H1 (cell line): ENCODE measurements at regions not wholly inside any gene's neighbourhood (a gene's known extent, or its start where the extent isn't known, plus 50 kb on each side); places are given as distances from the start of the nearest gene placed in this dataset.

ENCODE experiments used
- CTCF ChIA-PET: fragments of 300-600 bp; sonication (Branson Sonifier 250); formaldehyde crosslinking; loops from one replicate; lab custom pipeline; 2021; ENCODE audit not compliant: partially characterized antibody; lab: Charles Lee
- POLR2A ChIA-PET: fragments of 300-600 bp; sonication (Branson Sonifier 250); formaldehyde crosslinking; loops from one replicate; lab custom pipeline; 2021; ENCODE audit warnings: inconsistent platforms; ENCODE audit not compliant: partially characterized antibody; lab: Charles Lee
- DNase-seq, 2 experiments: peaks; one replicate each; pipeline versions ENCODE4 v3.0.0 to v3.0.0-alpha.2; 2010 to 2022; ENCODE audit warnings: low spot score in 2 of 2, low read depth in 1 of 2, mixed read lengths in 1 of 2
- FAIRE-seq: peaks from 2 replicates; lab custom pipeline; 2011; peaks lifted over from hg19 to GRCh38; lab: Jason Lieb, UNC
- H2AFZ ChIP-seq: 2 replicates; pipeline ENCODE4 v1.8.1; 2012; ENCODE audit warnings: low read length, inconsistent platforms
- H2AK5ac ChIP-seq: 2 replicates; pipeline ENCODE4 v1.6.1; 2013; ENCODE audit warnings: low read depth, low read length
- H2BK120ac ChIP-seq: replicated peaks from 2 replicates; pipeline ENCODE3; 2013; ENCODE audit warnings: low read depth, low read length, inconsistent platforms
- H2BK12ac ChIP-seq: 2 replicates; pipeline ENCODE4 v1.6.1; 2013; ENCODE audit warnings: low read depth, low read length
- H2BK15ac ChIP-seq: 2 replicates; pipeline ENCODE4 v1.6.1; 2013; ENCODE audit warnings: low read length
- H2BK20ac ChIP-seq: 2 replicates; pipeline ENCODE4 v1.6.1; 2013; ENCODE audit warnings: low read length
- H2BK5ac ChIP-seq: 2 replicates; pipeline ENCODE4 v1.6.1; 2013; ENCODE audit warnings: low read depth, low read length
- H3K14ac ChIP-seq: 2 replicates; pipeline ENCODE4 v1.6.1; 2013; ENCODE audit warnings: inconsistent platforms; ENCODE audit not compliant: insufficient read length
- H3K18ac ChIP-seq: 2 replicates; pipeline ENCODE4 v1.6.1; 2013; ENCODE audit warnings: low read length; ENCODE audit errors: extremely low read depth
- H3K23ac ChIP-seq: 2 replicates; pipeline ENCODE4 v1.6.1; 2013; ENCODE audit warnings: inconsistent platforms; ENCODE audit not compliant: insufficient read length
- H3K23me2 ChIP-seq: 2 replicates; pipeline ENCODE4 v1.6.1; 2013; ENCODE audit warnings: low read depth, low read length
- H3K27ac ChIP-seq: 2 replicates; pipeline ENCODE4 v1.6.1; 2011; ENCODE audit warnings: low read depth, low read length, inconsistent platforms
- H3K27me3 ChIP-seq, 4 experiments: replicated peaks in 1 of 4; 1 replicate in 1 of 4; 2 replicates in 3 of 4; pipeline versions ENCODE4 v1.6.1 to v1.8.1; 2011 to 2013; ENCODE audit warnings: low read length in 3 of 4, mild to moderate bottlenecking in 3 of 4, inconsistent platforms in 2 of 4, mixed read lengths in 2 of 4, moderate library complexity in 1 of 4; ENCODE audit not compliant: control insufficient read depth in 3 of 4, insufficient read depth in 3 of 4; ENCODE audit errors: extremely low read depth in 1 of 4
- H3K36me3 ChIP-seq, 4 experiments: 2 replicates each; pipeline versions ENCODE4 v1.6.1 to v1.8.1; 2011 to 2013; ENCODE audit warnings: mild to moderate bottlenecking in 4 of 4, low read length in 3 of 4, moderate library complexity in 2 of 4, control low read depth in 1 of 4, inconsistent platforms in 1 of 4; ENCODE audit not compliant: insufficient read depth in 4 of 4, control insufficient read depth in 2 of 4
- H3K4ac ChIP-seq: replicated peaks from 2 replicates; pipeline ENCODE3; 2013; ENCODE audit warnings: low read length, low read depth, mixed read lengths, inconsistent platforms; ENCODE audit not compliant: insufficient read length
- H3K4me1 ChIP-seq, 4 experiments: replicated peaks in 1 of 4; 1 replicate in 1 of 4; 2 replicates in 3 of 4; pipeline versions ENCODE4 v1.6.1 to v1.8.1; 2011 to 2013; ENCODE audit warnings: low read length in 3 of 4, inconsistent platforms in 2 of 4, mixed read lengths in 1 of 4; ENCODE audit not compliant: insufficient read depth in 4 of 4, control insufficient read depth in 3 of 4
- H3K4me2 ChIP-seq, 2 experiments: 2 replicates each; pipeline versions ENCODE4 v1.6.1 to v1.8.1; 2011 to 2013; ENCODE audit warnings: low read depth in 2 of 2, low read length in 2 of 2, control low read depth in 1 of 2, inconsistent platforms in 1 of 2, mild to moderate bottlenecking in 1 of 2; ENCODE audit not compliant: insufficient read depth in 1 of 2
- H3K4me3 ChIP-seq, 4 experiments: fragments of 200-600, 300-600 bp in 1 of 4; sonication (generic), shearing (Covaris generic), sonication (Bioruptor Twin) in 1 of 4; 2 replicates each; pipeline versions ENCODE4 v1.5.1 to v1.8.1; 2011 to 2016; ENCODE audit warnings: low read length in 4 of 4, low read depth in 3 of 4, control low read depth in 2 of 4, inconsistent platforms in 2 of 4, mild to moderate bottlenecking in 2 of 4, mixed read lengths in 1 of 4, moderate library complexity in 1 of 4; ENCODE audit not compliant: insufficient read depth in 2 of 4; ENCODE audit errors: extremely low read depth in 1 of 4
- H3K56ac ChIP-seq: replicated peaks from 2 replicates; pipeline ENCODE3; 2013; ENCODE audit warnings: low read depth, mild to moderate bottlenecking, mixed read lengths, low read length, inconsistent platforms; ENCODE audit not compliant: insufficient read length
- H3K79me1 ChIP-seq: 2 replicates; pipeline ENCODE4 v1.6.1; 2013; ENCODE audit warnings: low read depth, low read length, control low read depth
- H3K79me2 ChIP-seq, 2 experiments: 2 replicates each; pipeline versions ENCODE4 v1.6.1 to v1.8.1; 2012 to 2013; ENCODE audit warnings: low read length in 2 of 2, mild to moderate bottlenecking in 2 of 2, inconsistent platforms in 1 of 2; ENCODE audit not compliant: insufficient read depth in 2 of 2, control insufficient read depth in 1 of 2
- H3K9ac ChIP-seq, 4 experiments: replicated peaks in 1 of 4; 1 replicate in 1 of 4; 2 replicates in 3 of 4; pipeline versions ENCODE4 v1.6.1 to v1.8.1; 2011 to 2013; ENCODE audit warnings: low read depth in 3 of 4, low read length in 3 of 4, control low read depth in 2 of 4, mild to moderate bottlenecking in 2 of 4, moderate library complexity in 2 of 4, inconsistent platforms in 1 of 4; ENCODE audit errors: extremely low read depth in 1 of 4
- H3K9me3 ChIP-seq, 2 experiments: 2 replicates each; pipeline versions ENCODE4 v1.6.1 to v1.8.1; 2012 to 2013; ENCODE audit warnings: mild to moderate bottlenecking in 2 of 2, moderate library complexity in 2 of 2, control low read depth in 1 of 2, inconsistent platforms in 1 of 2, low read depth in 1 of 2, low read length in 1 of 2, mixed read lengths in 1 of 2; ENCODE audit not compliant: insufficient read depth in 2 of 2
- H4K20me1 ChIP-seq, 2 experiments: replicated peaks in 1 of 2; 2 replicates each; pipeline versions ENCODE3 to v1.8.1; 2011 to 2013; ENCODE audit warnings: inconsistent platforms in 2 of 2, low read length in 2 of 2, mild to moderate bottlenecking in 1 of 2; ENCODE audit not compliant: insufficient read depth in 2 of 2, control insufficient read depth in 1 of 2
- H4K5ac ChIP-seq: 2 replicates; pipeline ENCODE4 v1.6.1; 2013; ENCODE audit warnings: low read length, low read depth, mixed read lengths, inconsistent platforms; ENCODE audit not compliant: insufficient read length
- H4K8ac ChIP-seq: 2 replicates; pipeline ENCODE4 v1.8.0; 2013; ENCODE audit warnings: mild to moderate bottlenecking, moderate library complexity, low read length, inconsistent platforms; ENCODE audit not compliant: insufficient read depth; ENCODE audit errors: extremely low read depth
- H4K91ac ChIP-seq: replicated peaks from 2 replicates; pipeline ENCODE3; 2013; ENCODE audit warnings: low read length, mixed read lengths, inconsistent platforms; ENCODE audit not compliant: insufficient read length
- BACH1 ChIP-seq: IDR thresholded peaks from 2 replicates; pipeline ENCODE4 v1.6.1; 2012; ENCODE audit warnings: low read length, improper control_type of control experiment
- CREB1 ChIP-seq: IDR thresholded peaks from 2 replicates; pipeline ENCODE4 v1.6.1; 2012; ENCODE audit warnings: inconsistent platforms
- E2F6 ChIP-seq: IDR thresholded peaks from 2 replicates; pipeline ENCODE4 v1.6.1; 2012; ENCODE audit warnings: inconsistent platforms
- EGR1 ChIP-seq: IDR thresholded peaks from 2 replicates; pipeline ENCODE4 v1.6.1; 2011; ENCODE audit warnings: low read depth, low read length, borderline replicate concordance
- EZH2 ChIP-seq: fragments of 200-600 bp; sonication (generic); IDR thresholded peaks from 2 replicates; pipeline ENCODE4 v1.7.1; 2012; ENCODE audit warnings: low read depth, mild to moderate bottlenecking, moderate library complexity, low read length, inconsistent platforms; ENCODE audit not compliant: severe bottlenecking
- RXRA ChIP-seq: IDR thresholded peaks from 2 replicates; pipeline ENCODE4 v1.6.1; 2011; ENCODE audit warnings: low read depth, mild to moderate bottlenecking, low read length, moderate library complexity; ENCODE audit not compliant: insufficient read depth
- SAP30 ChIP-seq: fragments of 300-600 bp; sonication (generic); IDR thresholded peaks from 2 replicates; pipeline ENCODE4 v1.7.1; 2012; ENCODE audit warnings: low read length, moderate library complexity, mild to moderate bottlenecking, inconsistent platforms; ENCODE audit not compliant: insufficient read depth, insufficient replicate concordance
- SUZ12 ChIP-seq: fragments of 200-600 bp; sonication (generic); IDR thresholded peaks from 2 replicates; pipeline ENCODE4 v1.6.1; 2012; ENCODE audit warnings: mild to moderate bottlenecking, inconsistent platforms, low read length, moderate library complexity, mixed read lengths
- TAF7 ChIP-seq: optimal IDR thresholded peaks from 2 replicates; pipeline ENCODE3; 2011; ENCODE audit warnings: low read depth, mild to moderate bottlenecking, inconsistent platforms, low read length, moderate library complexity, borderline replicate concordance
- TBP ChIP-seq: IDR thresholded peaks from 2 replicates; pipeline ENCODE4 v1.6.1; 2011; ENCODE audit warnings: low read depth, low read length, improper control_type of control experiment
- YY1 ChIP-seq: IDR thresholded peaks from 2 replicates; pipeline ENCODE4 v1.6.1; 2011; ENCODE audit warnings: low read depth, mild to moderate bottlenecking, low read length
- WGBS, 2 experiments: shearing (Covaris generic) in 1 of 2; methylation state at CpG; one replicate each; pipeline versions ENCODE4 v1.1.6 to v1.1.7; 2013 to 2015; ENCODE audit warnings: low lambda C conversion rate in 2 of 2, mixed read lengths in 2 of 2, inconsistent platforms in 1 of 2, low coverage in 1 of 2, missing lambda C conversion rate in 1 of 2; ENCODE audit not compliant: insufficient replicate concordance in 2 of 2, insufficient coverage in 1 of 2, insufficient read length in 1 of 2; ENCODE audit errors: extremely low coverage in 1 of 2, missing lambda C conversion rate in 1 of 2; 5-methylcytosine and 5-hydroxymethylcytosine counted together
- TF ChIP-seq, protein P1 (sequence below): IDR thresholded peaks from 2 replicates; pipeline ENCODE4 v1.6.1; 2011; ENCODE audit warnings: low read depth, mild to moderate bottlenecking, low read length; ENCODE audit not compliant: insufficient read depth
- TF ChIP-seq, protein P2 (sequence below): IDR thresholded peaks from 2 replicates; pipeline ENCODE4 v1.6.1; 2011; ENCODE audit warnings: low read length, improper control_type of control experiment

DNA sequence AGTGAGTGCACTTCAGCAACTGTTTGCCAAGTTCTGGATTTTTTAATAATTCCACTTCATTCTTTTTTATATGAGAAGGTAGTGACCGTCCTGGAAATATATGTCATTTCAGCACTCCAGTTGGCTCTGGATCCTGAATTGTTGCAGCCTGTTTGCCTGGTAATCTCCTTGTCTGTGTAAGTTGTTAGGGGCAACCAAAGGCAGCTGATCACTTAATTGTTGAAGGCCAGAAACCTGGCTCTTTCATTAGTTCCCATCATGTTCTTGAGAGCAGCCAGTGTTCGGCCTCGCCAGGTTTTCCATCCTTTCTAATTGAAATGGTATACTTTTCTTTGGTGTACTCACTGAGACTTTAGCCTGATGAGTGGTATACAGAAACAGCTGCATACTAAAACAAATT, 168.6 kb downstream of the SOX2 start:
- no peak for DNase-seq

More for the DNA sequence above, 168.6 kb downstream of the SOX2 start:
- 95% methylated on average over 3 of the region's 3 CpGs; no CpG with 5 or more reads in 1 of the 2 experiments for WGBS, 2 experiments
- Histone ChIP-seq H3K14ac (no peak overlapping the region), H2BK12ac (no peak overlapping the region), H2BK15ac (no peak overlapping the region), H3K4me1 (no peaks in the 10 kb centered on the region), H3K9me3 (no peaks in the 10 kb centered on the region), H3K23ac (no peak overlapping the region), H2BK5ac (no peak overlapping the region), H3K27me3 (no peaks in the 10 kb centered on the region), H4K8ac (no peak overlapping the region), H4K5ac (no peak overlapping the region), H4K91ac (no peak overlapping the region), H3K56ac (no peak overlapping the region), H3K18ac (no peak overlapping the region), H3K23me2 (peaks cover 2% of the 10 kb centered on the region; the same call in 1 of the 2 replicates), H3K79me2 (no peaks in the 10 kb centered on the region), H2AK5ac (no peak overlapping the region), H2BK120ac (no peak overlapping the region), H3K79me1 (no peaks in the 10 kb centered on the region), H3K36me3 (no peaks in the 10 kb centered on the region), H3K4ac (no peak overlapping the region), H3K9ac (no peak overlapping the region), H3K27ac (no peak overlapping the region), H4K20me1 (no peaks in the 10 kb centered on the region), H2AFZ (no peak overlapping the region), H2BK20ac (no peak overlapping the region), H3K4me3 (no peak overlapping the region), H3K4me2 (no peak overlapping the region)
- FAIRE-seq = no peak
- POLR2A ChIA-PET = no interaction called here
- CTCF ChIA-PET = interaction anchor here (0.7 to 1.0 kb wide), 2 partner anchors 21 to 30 kb away, joined by 3 read pairs; no protein-coding TSS in a partner anchor
- TF ChIP-seq, protein P1, sequence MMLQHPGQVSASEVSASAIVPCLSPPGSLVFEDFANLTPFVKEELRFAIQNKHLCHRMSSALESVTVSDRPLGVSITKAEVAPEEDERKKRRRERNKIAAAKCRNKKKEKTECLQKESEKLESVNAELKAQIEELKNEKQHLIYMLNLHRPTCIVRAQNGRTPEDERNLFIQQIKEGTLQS = no peak
- no peak for TF ChIP-seq CREB1
- TF ChIP-seq, protein P2, sequence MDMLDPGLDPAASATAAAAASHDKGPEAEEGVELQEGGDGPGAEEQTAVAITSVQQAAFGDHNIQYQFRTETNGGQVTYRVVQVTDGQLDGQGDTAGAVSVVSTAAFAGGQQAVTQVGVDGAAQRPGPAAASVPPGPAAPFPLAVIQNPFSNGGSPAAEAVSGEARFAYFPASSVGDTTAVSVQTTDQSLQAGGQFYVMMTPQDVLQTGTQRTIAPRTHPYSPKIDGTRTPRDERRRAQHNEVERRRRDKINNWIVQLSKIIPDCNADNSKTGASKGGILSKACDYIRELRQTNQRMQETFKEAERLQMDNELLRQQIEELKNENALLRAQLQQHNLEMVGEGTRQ = no peak
- no peak for TF ChIP-seq YY1
- no peak for TF ChIP-seq SUZ12
- no peak for TF ChIP-seq SAP30
- no peak for TF ChIP-seq TAF7
- no peak for TF ChIP-seq TBP
- no peak for TF ChIP-seq E2F6
- TF ChIP-seq EZH2 = no peak
- TF ChIP-seq EGR1 = no peak
- no peak for TF ChIP-seq RXRA
- TF ChIP-seq BACH1 = no peak
